ENCODE measurements at regions not wholly inside any gene's neighbourhood (a gene's known extent, or its start where the extent isn't known, plus 50 kb on each side); places are given as distances from the start of the nearest gene placed in this dataset.
"Not testable (repeated sequence)": the region's sequence is repeated elsewhere in the genome, so short reads cannot be mapped to it uniquely, and the experiment has no call there.

- no peak for DNase-seq
Observed at GRCh38 chr4:28082686-28083390, 1222.2 kb downstream of the STIM2 start.

- DNase-seq = no peak
Observed at GRCh38 chr4:28092610-28093009, 1232.0 kb downstream of the STIM2 start.

DNA sequence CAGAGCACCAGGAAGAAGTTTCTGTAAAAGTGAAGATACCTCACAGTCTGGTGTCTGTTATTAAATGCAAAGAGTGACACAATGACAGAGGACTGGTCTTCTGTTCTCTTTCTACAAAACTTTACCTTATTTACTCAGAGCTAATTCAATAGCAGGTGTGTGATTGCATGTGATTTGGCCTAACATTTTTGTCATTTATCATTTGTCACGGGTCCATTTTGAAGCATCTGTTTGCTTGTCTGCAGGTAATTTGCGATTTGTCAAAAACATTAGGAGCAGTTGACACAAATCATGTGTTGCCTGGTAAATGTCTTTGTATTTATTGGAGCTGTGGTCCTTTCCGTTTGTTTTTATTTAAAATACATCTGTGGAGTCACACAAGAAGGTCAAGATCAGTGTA lies 1232.4 kb downstream of the STIM2 start:
- no peak for DNase-seq

- DNase-seq = no peak
Observed at GRCh38 chr4:28101583-28101982, 1240.9 kb downstream of the STIM2 start.

DNA sequence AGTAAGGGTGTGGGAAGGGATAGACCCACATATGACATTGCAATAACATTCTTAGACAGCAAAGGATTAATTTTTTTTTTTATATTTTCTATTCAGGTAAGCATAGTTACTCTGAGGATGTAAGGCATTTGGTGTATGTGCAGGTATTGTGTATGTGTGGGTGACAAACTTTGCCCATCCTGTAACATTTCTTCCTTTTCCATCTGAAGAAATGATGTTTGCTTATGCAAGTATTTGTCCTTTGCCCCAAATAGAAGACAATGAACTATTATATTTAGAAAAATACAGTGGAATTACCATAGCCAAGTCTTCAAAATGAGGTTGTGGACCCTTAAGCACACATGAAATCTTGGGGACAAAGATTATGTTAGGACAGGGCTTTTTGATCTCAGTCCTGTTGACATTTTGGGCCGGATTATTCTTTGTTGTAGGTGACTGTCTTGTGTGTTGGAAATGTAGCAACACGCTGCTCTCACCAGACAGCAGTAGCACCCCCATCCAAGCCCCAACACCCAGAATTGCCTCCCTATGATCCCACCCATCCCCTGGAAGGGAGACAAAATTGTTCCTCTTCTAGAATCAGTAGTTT lies 1244.7 kb downstream of the STIM2 start:
- DNase-seq = no peak

DNA sequence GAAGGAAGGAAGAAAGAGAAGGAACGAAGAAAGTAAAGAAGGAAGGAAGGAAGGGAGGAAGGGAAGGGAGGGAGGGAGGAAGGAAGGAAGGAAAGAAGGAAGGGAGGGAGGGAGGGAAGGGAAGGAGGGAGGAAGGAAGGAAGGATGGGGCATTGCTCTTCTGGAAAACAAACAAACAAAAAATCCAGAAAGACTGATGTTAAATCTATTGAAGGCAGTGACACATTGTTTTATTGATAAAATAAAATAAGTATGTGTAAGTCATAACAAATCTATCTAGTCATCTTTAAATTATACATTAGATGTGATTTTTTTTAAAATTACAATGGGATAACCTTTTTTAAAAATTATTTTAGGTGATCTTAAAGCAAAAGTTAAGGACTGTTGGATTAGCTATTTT lies 1245.5 kb downstream of the STIM2 start:
- no peak for DNase-seq

DNA sequence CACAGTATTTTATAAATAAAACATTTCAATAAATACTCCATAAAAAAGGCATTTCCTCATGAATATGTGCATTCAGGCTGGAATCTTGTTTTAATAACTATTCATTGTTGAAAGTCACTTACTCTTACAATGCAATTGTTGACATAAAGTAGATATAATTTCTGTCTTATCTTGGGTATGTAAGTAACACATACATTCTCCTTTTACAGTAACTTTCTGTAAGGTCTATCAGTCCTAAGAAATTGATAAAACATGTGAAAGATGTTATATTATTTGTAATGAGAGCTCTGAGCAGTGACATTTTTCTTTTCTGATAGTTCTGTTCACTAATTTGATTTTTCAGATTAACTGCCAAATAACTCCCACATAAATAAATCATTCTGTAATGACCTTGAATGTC lies 1249.2 kb downstream of the STIM2 start:
- DNase-seq = no peak

GRCh38 chr4:28112691-28113335 lies 1252.2 kb downstream of the STIM2 start:
- not testable (repeated sequence) for DNase-seq

GRCh38 chr4:28113586-28113985 lies 1252.9 kb downstream of the STIM2 start:
- not testable (repeated sequence) for DNase-seq

GRCh38 chr4:28116526-28117083 lies 1256.0 kb downstream of the STIM2 start:
- not testable (repeated sequence) for DNase-seq

GRCh38 chr4:28117084-28117682 lies 1256.5 kb downstream of the STIM2 start:
- no peak for DNase-seq

DNA sequence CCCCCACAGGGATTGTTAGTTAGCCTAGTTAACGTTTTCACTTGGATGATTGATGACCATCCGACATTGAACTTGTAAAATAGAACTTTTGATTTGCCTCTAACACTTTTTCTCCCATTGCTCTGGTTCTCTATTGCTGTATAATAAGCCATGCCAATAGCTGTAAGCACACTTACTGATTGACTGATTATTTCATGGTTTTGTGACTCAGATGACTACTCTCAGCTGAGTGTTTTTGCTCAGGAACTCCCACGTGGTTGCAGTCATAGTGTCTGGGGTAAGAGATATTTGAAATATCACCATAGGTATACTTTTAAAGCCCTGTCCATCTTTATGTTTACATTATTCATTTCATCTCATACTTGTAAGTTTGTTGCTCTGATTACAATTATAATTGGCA lies 1285.5 kb downstream of the STIM2 start:
- DNase-seq = no peak

- no peak for DNase-seq
Observed at GRCh38 chr4:28148221-28148620, 1287.6 kb downstream of the STIM2 start.

DNA sequence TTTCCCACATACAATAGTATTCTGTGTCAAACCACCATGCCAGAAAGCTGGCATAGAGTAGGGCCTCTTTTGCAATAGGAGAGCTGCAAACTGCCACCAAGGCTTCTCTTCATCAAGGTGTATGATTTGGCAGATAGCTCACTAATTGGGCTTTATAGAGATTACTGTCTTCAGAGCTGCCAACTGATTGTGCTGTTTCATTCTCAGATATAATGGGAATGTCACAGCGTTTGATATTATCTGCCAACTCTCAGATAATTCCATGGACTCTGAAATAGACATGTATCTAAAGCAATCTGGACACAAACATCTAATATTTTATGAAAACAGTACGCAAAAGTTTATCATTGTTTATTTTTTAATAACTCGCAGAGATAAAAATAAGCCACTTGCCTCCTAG lies 1289.1 kb downstream of the STIM2 start:
- DNase-seq = no peak

DNA sequence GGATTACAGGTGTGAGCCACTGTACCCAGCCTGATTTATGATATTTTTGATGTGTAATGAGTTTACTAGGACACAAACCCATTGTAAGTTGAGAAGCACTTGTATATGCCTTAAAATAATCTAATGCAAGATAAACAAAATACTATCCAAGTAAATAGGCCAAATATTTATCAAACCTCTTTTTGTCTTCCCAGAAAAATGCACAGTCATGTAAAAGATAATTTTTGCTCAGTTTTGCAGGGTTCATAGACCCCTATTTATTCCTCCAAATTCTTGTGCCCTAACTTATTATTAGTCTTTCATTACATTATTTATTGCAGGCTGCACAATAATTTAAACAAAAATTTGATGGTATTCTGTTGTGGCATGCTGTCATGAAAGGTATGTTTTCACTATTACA lies 1290.7 kb downstream of the STIM2 start:
- DNase-seq = no peak

DNA sequence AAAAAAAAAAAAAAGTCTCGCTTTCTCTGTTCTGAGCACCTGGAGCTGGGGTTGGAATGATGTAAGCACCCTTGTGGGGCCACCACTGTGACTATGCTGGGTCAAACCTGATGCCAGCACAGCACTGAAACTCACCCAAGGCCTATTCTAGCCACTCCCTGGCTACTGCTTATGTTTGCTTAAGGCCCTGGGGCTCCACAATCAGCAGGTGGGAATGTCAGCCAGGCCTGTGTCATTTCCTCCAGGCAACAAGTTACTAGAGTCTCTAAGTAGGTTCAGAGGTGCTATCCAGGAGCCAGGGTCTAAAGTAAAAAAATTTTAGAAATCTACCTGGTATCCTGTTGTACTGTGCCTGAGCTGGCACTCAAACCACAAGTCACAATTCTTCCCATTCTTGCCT lies 1306.8 kb downstream of the STIM2 start:
- no peak for DNase-seq

DNA sequence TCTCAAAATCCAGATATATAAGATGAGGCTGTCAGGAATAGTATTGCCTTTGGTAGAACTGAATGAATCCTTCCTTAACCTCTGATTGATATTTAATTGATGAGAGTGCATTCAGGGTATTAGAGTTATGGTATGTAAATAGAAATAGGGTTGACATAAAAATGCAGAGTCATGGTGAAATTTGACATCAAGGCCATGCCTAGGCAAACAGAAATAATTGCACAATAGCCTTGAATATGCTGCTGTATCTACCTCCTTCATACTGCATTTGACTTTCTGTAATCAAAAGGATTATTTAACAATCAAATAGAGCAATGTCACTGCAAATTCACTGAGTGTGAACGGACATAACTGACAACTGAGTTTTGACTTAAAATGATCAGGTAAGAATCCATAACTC lies 1316.3 kb downstream of the STIM2 start:
- no peak for DNase-seq

- no peak for DNase-seq
Observed at GRCh38 chr4:28177641-28178040, 1317.0 kb downstream of the STIM2 start.

DNA sequence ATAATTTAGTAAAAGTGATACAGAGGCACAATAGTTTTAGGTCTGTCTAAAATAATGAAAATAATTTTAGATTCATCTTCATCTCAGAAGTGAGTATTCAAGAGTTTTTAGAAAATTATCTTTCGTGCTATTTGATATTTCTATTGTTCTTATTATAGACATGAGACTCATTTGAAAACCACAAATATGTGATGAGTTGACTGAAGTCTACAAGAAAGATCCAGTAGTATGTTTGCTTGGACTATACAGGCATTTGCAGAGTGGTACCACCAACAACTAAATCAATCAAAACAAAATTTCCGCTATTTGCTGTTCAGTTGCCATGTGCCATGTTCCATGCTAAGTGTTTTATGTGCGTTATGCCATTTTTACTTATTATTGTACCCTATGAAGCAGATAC lies 1318.5 kb downstream of the STIM2 start:
- DNase-seq = no peak

- no peak for DNase-seq
Observed at GRCh38 chr4:28209371-28209924, 1348.8 kb downstream of the STIM2 start.

GRCh38 chr4:28211676-28212470 lies 1351.2 kb downstream of the STIM2 start:
- no peak for DNase-seq

- no peak for DNase-seq
Observed at GRCh38 chr4:28221536-28221935, 1360.9 kb downstream of the STIM2 start.
